MM.1S (cell line): ENCODE measurements at regions not wholly inside any gene's neighbourhood (a gene's known extent, or its start where the extent isn't known, plus 50 kb on each side); places are given as distances from the start of the nearest gene placed in this dataset.

Experiments used
- DNase-seq: peaks from one replicate; pipeline ENCODE4 v3.0.0-alpha.2; 2015
- H2AFZ ChIP-seq: fragments of 300-600 bp; sonication (generic); 2 replicates; pipeline ENCODE4 v1.6.0; 2016; ENCODE audit warnings: antibody characterized with exemption, low read length
- H3F3A ChIP-seq: fragments of 300-600 bp; sonication (generic); 2 replicates; pipeline ENCODE4 v1.6.1; 2016; ENCODE audit warnings: mild to moderate bottlenecking, antibody characterized with exemption, low read length, moderate library complexity, mixed read lengths; ENCODE audit not compliant: insufficient read depth
- H3K27ac ChIP-seq: fragments of 300-600 bp; sonication (generic); 2 replicates; pipeline ENCODE4 v1.5.1; 2016; ENCODE audit warnings: mild to moderate bottlenecking, low read length
- H3K27me3 ChIP-seq: fragments of 300-600 bp; sonication (generic); replicated peaks from 2 replicates; pipeline ENCODE4 v1.6.0; 2016; ENCODE audit warnings: low read length; ENCODE audit not compliant: insufficient read depth
- H3K36me3 ChIP-seq: fragments of 300-600 bp; sonication (generic); replicated peaks from 2 replicates; pipeline ENCODE4 v1.6.1; 2016; ENCODE audit warnings: mild to moderate bottlenecking, low read length, mixed read lengths; ENCODE audit not compliant: insufficient read depth
- H3K4me1 ChIP-seq: fragments of 300-600 bp; sonication (generic); 2 replicates; pipeline ENCODE4 v1.6.1; 2016; ENCODE audit warnings: low read length, mixed read lengths
- H3K4me2 ChIP-seq: fragments of 300-600 bp; sonication (generic); 2 replicates; pipeline ENCODE4 v1.6.0; 2016; ENCODE audit warnings: low read depth, low read length
- H3K4me3 ChIP-seq: fragments of 300-600 bp; sonication (generic); 2 replicates; pipeline ENCODE4 v1.5.1; 2016; ENCODE audit warnings: low read length, mixed read lengths
- H3K79me2 ChIP-seq: fragments of 300-600 bp; sonication (generic); 2 replicates; pipeline ENCODE4 v1.6.1; 2016; ENCODE audit warnings: mixed run types, low read length, mixed read lengths
- H3K9ac ChIP-seq: fragments of 300-600 bp; sonication (generic); 2 replicates; pipeline ENCODE4 v1.6.1; 2016; ENCODE audit warnings: low read length, mixed read lengths
- H3K9me2 ChIP-seq: fragments of 300-600 bp; sonication (generic); replicated peaks from 2 replicates; pipeline ENCODE4 v1.6.1; 2016; ENCODE audit warnings: mild to moderate bottlenecking, low read length, mixed read lengths; ENCODE audit not compliant: insufficient read depth
- H3K9me3 ChIP-seq: fragments of 300-600 bp; sonication (generic); replicated peaks from 2 replicates; pipeline ENCODE4 v1.6.1; 2016; ENCODE audit warnings: mild to moderate bottlenecking, low read length, mixed read lengths; ENCODE audit not compliant: insufficient read depth
- H4K20me1 ChIP-seq: fragments of 300-600 bp; sonication (generic); 2 replicates; pipeline ENCODE4 v1.6.1; 2016; ENCODE audit warnings: mild to moderate bottlenecking, low read length, moderate library complexity, mixed read lengths; ENCODE audit not compliant: insufficient read depth
- CTCF ChIP-seq: fragments of 300-600 bp; sonication (generic); IDR thresholded peaks from 2 replicates; pipeline ENCODE4 v1.5.1; 2016; ENCODE audit warnings: antibody characterized with exemption, low read length, mixed read lengths
- EZH2 ChIP-seq: fragments of 300-600 bp; sonication (generic); optimal IDR thresholded peaks from 2 replicates; pipeline ENCODE3; 2017; ENCODE audit warnings: low read depth, mild to moderate bottlenecking, antibody characterized with exemption, low read length, mixed read lengths
- EZH2phosphoT487 ChIP-seq: fragments of 300-600 bp; sonication (generic); IDR thresholded peaks from 2 replicates; pipeline ENCODE4 v1.6.1; 2018; ENCODE audit warnings: antibody characterized with exemption, low read length

- Histone ChIP-seq H3K9ac (no peak overlapping the region), H3K4me2 (no peak overlapping the region), H3K36me3 (no peaks in the 10 kb centered on the region), H2AFZ (no peak overlapping the region), H3K27me3 (no peaks in the 10 kb centered on the region), H3F3A (no peaks in the 10 kb centered on the region), H3K4me3 (no peak overlapping the region), H3K27ac (no peak overlapping the region), H3K4me1 (0 out of 2 replicates have a peak, but pooled peaks cover 2% of the 10 kb centered on the region), H3K9me2 (no peaks in the 10 kb centered on the region), H3K79me2 (no peaks in the 10 kb centered on the region), H3K9me3 (no peaks in the 10 kb centered on the region), H4K20me1 (no peaks in the 10 kb centered on the region)
- no peak for DNase-seq
- TF ChIP-seq CTCF (no peak), EZH2 (no peak)
Measured at GRCh38 chr5:133718457-133718856, 106.1 kb upstream of the FSTL4 start.

GRCh38 chr5:133716532-133717183 is 104.3 kb upstream of the FSTL4 start:
- DNase-seq, result no peak
- H3K79me2 ChIP-seq, result no peaks in the 10 kb centered on the region
- H3F3A ChIP-seq, result no peaks in the 10 kb centered on the region
- TF ChIP-seq EZH2phosphoT487, result no peak
- TF ChIP-seq CTCF, result no peak
- TF ChIP-seq EZH2, result no peak
- no peaks in the 10 kb centered on the region for H3K27me3 ChIP-seq
- no peaks in the 10 kb centered on the region for H3K36me3 ChIP-seq
- H3K9me3 ChIP-seq, result no peaks in the 10 kb centered on the region
- H2AFZ ChIP-seq, result no peak overlapping the region
- H4K20me1 ChIP-seq, result no peaks in the 10 kb centered on the region
- H3K27ac ChIP-seq, result no peak overlapping the region
- H3K9me2 ChIP-seq, result no peaks in the 10 kb centered on the region
- 0 out of 2 replicates have a peak, but pooled peaks cover 2% of the 10 kb centered on the region for H3K4me1 ChIP-seq
- H3K9ac ChIP-seq, result no peak overlapping the region
- no peak overlapping the region for H3K4me2 ChIP-seq
- H3K4me3 ChIP-seq, result no peak overlapping the region

- Histone ChIP-seq H3K9ac (no peak overlapping the region), H3F3A (no peaks in the 10 kb centered on the region), H3K4me2 (no peak overlapping the region), H2AFZ (no peak overlapping the region), H4K20me1 (no peaks in the 10 kb centered on the region), H3K79me2 (no peaks in the 10 kb centered on the region), H3K4me3 (no peak overlapping the region), H3K4me1 (0 out of 2 replicates have a peak, but pooled peaks cover 2% of the 10 kb centered on the region), H3K9me3 (no peaks in the 10 kb centered on the region), H3K36me3 (no peaks in the 10 kb centered on the region), H3K27ac (no peak overlapping the region), H3K9me2 (no peaks in the 10 kb centered on the region), H3K27me3 (no peaks in the 10 kb centered on the region)
- DNase-seq, result no peak
- TF ChIP-seq EZH2phosphoT487, result no peak
- TF ChIP-seq EZH2, result no peak
- no peak for TF ChIP-seq CTCF
Measured at GRCh38 chr5:133715616-133716015, 103.3 kb upstream of the FSTL4 start.
